Gastroesophageal sphincter (tissue), 4 donors: ENCODE measurements at regions not wholly inside any gene's neighbourhood (a gene's known extent, or its start where the extent isn't known, plus 50 kb on each side); places are given as distances from the start of the nearest gene placed in this dataset.
A peak's percentile ranks its signal among the peaks of the same experiment; 100 is the strongest.

Experiments
- ATAC-seq: fragments of 150-250 bp; one replicate; pipeline ENCODE4 v1.9.1; 2016; ENCODE audit warnings: mild to moderate bottlenecking, moderate library complexity
- H3K27ac ChIP-seq, 4 donors: fragments of 200-600 bp; sonication (generic) in 3 of 4; 1 replicate in 3 of 4; 2 replicates in 1 of 4; pipeline ENCODE4 v1.5.1; 2016 to 2019
- H3K27me3 ChIP-seq: fragments of 200-600 bp; sonication (generic); one replicate; pipeline ENCODE4 v1.5.1; 2019
- H3K36me3 ChIP-seq, 2 donors: fragments of 200-600 bp; sonication (generic); one replicate each; pipeline ENCODE4 v1.5.1; 2019; ENCODE audit warnings: control low read depth in 1 of 2
- H3K4me1 ChIP-seq, 3 donors: fragments of 200-600 bp; sonication (generic); 1 replicate in 2 of 3; 2 replicates in 1 of 3; pipeline ENCODE4 v1.5.1; 2016 to 2019; ENCODE audit warnings: control low read depth in 2 of 3
- H3K4me3 ChIP-seq, 2 donors: fragments of 200-600 bp; sonication (generic); one replicate each; pipeline ENCODE4 v1.5.1; 2019; ENCODE audit warnings: mild to moderate bottlenecking in 1 of 2, moderate library complexity in 1 of 2
- H3K9me3 ChIP-seq, 3 donors: fragments of 200-600 bp; sonication (generic); one replicate each; pipeline ENCODE4 v1.5.1; 2017 to 2019; ENCODE audit warnings: control low read depth in 2 of 3
- CTCF ChIP-seq, 4 experiments: fragments of 200-600 bp in 2 of 4; fragments of 450-650 bp in 2 of 4; sonication (generic) in 1 of 4; IDR thresholded peaks; one replicate each; pipeline ENCODE4 v1.5.1; 2017 to 2019; ENCODE audit warnings: antibody characterized with exemption in 4 of 4, mild to moderate bottlenecking in 2 of 4, moderate library complexity in 2 of 4
- EP300 ChIP-seq: sonication (generic); formaldehyde crosslinking; IDR thresholded peaks from one replicate; pipeline ENCODE4 v1.6.1; 2017; ENCODE audit warnings: antibody characterized with exemption, mild to moderate bottlenecking
- POLR2A ChIP-seq, 2 donors: fragments of 450-650 bp; IDR thresholded peaks; one replicate each; pipeline ENCODE4 v1.6.1; 2017; ENCODE audit warnings: antibody characterized with exemption in 2 of 2, mild to moderate bottlenecking in 2 of 2, moderate library complexity in 1 of 2
- POLR2AphosphoS5 ChIP-seq: sonication (generic); formaldehyde crosslinking; IDR thresholded peaks from one replicate; pipeline ENCODE4 v1.6.1; 2017; ENCODE audit warnings: antibody characterized with exemption
- WGBS, 2 donors: methylation state at CpG; one replicate each; pipeline ENCODE4 v1.1.5; 2018; ENCODE audit warnings: low coverage in 1 of 2; 5-methylcytosine and 5-hydroxymethylcytosine counted together

- Histone ChIP-seq H3K9me3 (no peaks in the 10 kb centered on the region), H3K27ac (no peak overlapping the region), H3K36me3 (no peaks in the 10 kb centered on the region), H3K4me1 (peaks cover 0 to 29% (median 0%) of the 10 kb centered on the region in 3 donors), H3K27me3 (no peaks in the 10 kb centered on the region), H3K4me3 (no peak overlapping the region)
- TF ChIP-seq CTCF (IDR thresholded peaks at IDR 0.05) (no peak), POLR2AphosphoS5 (no peak), EP300 (no peak), POLR2A (IDR thresholded peaks at IDR 0.05) (no peak)
- ATAC-seq: no peak
- 97 to 100% methylated on average over 3 of the region's 3 CpGs for WGBS, 2 donors
These were observed 267.4 kb upstream of the THBS1 start for GRCh38 chr15:39313467-39313866.

GRCh38 chr15:39313881-39314280, 267.0 kb upstream of the THBS1 start:
- no peak overlapping the region for H3K4me3 ChIP-seq

GRCh38 chr15:39315206-39315850, 265.6 kb upstream of the THBS1 start:
- no peak for TF ChIP-seq EP300
- no peak for TF ChIP-seq CTCF (IDR thresholded peaks at IDR 0.05)
- TF ChIP-seq POLR2A (IDR thresholded peaks at IDR 0.05): no peak
- TF ChIP-seq POLR2AphosphoS5: no peak
- no peak for ATAC-seq
- H3K4me1 ChIP-seq: peaks cover 0 to 32% (median 0%) of the 10 kb centered on the region in 3 donors
- no peak overlapping the region for H3K27ac ChIP-seq
- WGBS, 2 donors: 60% methylated on average over 1 of the region's 1 CpG; no CpG with 5 or more reads in 1 of the 2 donors
- H3K9me3 ChIP-seq: peaks cover 0 to 6% (median 0%) of the 10 kb centered on the region in 3 donors
- no peaks in the 10 kb centered on the region for H3K27me3 ChIP-seq
- no peak overlapping the region for H3K4me3 ChIP-seq
- no peaks in the 10 kb centered on the region for H3K36me3 ChIP-seq

More at GRCh38 chr15:39313881-39314280, 267.0 kb upstream of the THBS1 start:
- 100% methylated on average over 1 of the region's 1 CpG for WGBS, 2 donors
- no peak for ATAC-seq
- no peak for TF ChIP-seq CTCF (IDR thresholded peaks at IDR 0.05)
- TF ChIP-seq EP300: no peak
- TF ChIP-seq POLR2A (IDR thresholded peaks at IDR 0.05): no peak
- TF ChIP-seq POLR2AphosphoS5: no peak
- Histone ChIP-seq H3K36me3 (no peaks in the 10 kb centered on the region), H3K9me3 (no peaks in the 10 kb centered on the region), H3K27me3 (no peaks in the 10 kb centered on the region), H3K27ac (no peak overlapping the region), H3K4me1 (peaks cover 0 to 32% (median 0%) of the 10 kb centered on the region in 3 donors)

- Histone ChIP-seq H3K27ac (peak overlapping the region; percentile 47 to 79 (median 75)), H3K4me3 (no peak overlapping the region), H3K9me3 (peaks cover 0 to 13% (median 0%) of the 10 kb centered on the region in 3 donors), H3K27me3 (no peaks in the 10 kb centered on the region), H3K4me1 (peaks cover 0 to 32% (median 0%) of the 10 kb centered on the region in 3 donors), H3K36me3 (no peaks in the 10 kb centered on the region)
- TF ChIP-seq POLR2AphosphoS5 (peak; percentile 90), EP300 (no peak)
- 33 to 60% methylated on average over 1 of the region's 1 CpG for WGBS, 2 donors
- no peak for ATAC-seq
These were observed 263.7 kb upstream of the THBS1 start for GRCh38 chr15:39317225-39317624.

GRCh38 chr15:39318231-39318630, 262.6 kb upstream of the THBS1 start:
- 48 to 60% methylated on average over 2 of the region's 2 CpGs for WGBS, 2 donors
- ATAC-seq: no peak
- Histone ChIP-seq H3K4me3 (no peak overlapping the region), H3K9me3 (peaks cover 0 to 13% (median 0%) of the 10 kb centered on the region in 3 donors), H3K27ac (peak overlapping the region in 2 of 4 donors; percentile 75 to 79), H3K27me3 (no peaks in the 10 kb centered on the region), H3K4me1 (peaks cover 0 to 32% (median 0%) of the 10 kb centered on the region in 3 donors), H3K36me3 (no peaks in the 10 kb centered on the region)
- TF ChIP-seq POLR2A (IDR thresholded peaks at IDR 0.05) (no peak), EP300 (no peak), POLR2AphosphoS5 (no peak), CTCF (IDR thresholded peaks at IDR 0.05) (no peak)
